ENCODE measurements at regions not wholly inside any gene's neighbourhood (a gene's known extent, or its start where the extent isn't known, plus 50 kb on each side); places are given as distances from the start of the nearest gene placed in this dataset.

DNA sequence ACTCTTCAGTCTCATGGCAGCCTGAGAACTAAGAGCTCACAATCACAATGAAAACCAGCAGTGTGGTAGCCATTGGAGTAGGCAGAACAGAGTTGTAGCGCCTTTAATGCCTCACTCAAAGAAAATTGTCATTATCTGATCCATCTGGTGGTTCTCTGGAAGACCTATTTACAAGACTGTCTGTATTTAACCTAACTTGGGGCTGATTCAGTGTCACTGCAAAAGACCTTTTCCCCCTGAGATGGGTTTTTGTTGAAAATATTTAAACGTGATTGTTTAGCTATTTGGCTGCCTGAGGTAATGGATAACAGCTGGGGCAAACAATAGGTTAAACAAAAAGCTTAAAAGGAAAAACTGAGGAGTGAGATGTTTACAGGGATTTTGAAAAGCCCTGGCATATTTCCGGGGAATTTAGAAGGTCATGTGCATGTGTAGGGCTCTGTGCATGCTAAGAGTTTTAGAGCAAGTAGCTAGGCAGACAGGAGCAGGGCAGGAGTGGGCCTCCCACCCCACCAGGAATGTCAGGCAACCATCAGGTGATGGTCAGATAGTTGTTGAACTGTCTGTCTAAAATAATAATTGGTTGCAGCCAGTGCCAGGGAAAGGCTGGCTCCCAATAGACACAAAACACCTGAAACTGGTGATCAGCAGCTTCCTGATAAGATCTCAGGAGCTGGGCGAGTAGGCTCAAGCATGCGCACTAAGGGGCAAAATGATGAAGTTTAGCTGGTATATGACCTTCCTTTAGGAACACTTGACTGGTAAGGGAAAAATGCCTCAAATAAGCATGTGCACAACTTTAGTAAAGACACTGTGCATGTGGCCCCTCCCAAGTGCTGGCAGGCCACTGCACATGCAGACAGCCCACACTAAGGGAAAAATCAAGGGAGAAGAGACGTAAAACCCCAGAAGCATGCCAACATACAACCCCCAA lies 70.8 kb upstream of the AKIRIN2 start:
- H3K4me3 ChIP-seq (ENCODE audit: low read depth, low read length, poor library complexity, severe bottlenecking): no peak overlapping the region
- H3K9me3 ChIP-seq (ENCODE audit: low read length): no peaks in the 10 kb centered on the region
- H4K20me1 ChIP-seq (ENCODE audit: insufficient read depth, low read length): no peaks in the 10 kb centered on the region
- no peak for DNase-seq (ENCODE audit: low spot score)
- BruUV-seq (replicated peaks): no TSS peak
- no peak overlapping the region for H3K4me2 ChIP-seq (ENCODE audit: low read length)
- no peak overlapping the region for H3K27ac ChIP-seq (ENCODE audit: low read depth, low read length, poor library complexity, severe bottlenecking)
- intact Hi-C loops (cut with micrococcal nuclease; ENCODE audit: unreplicated experiment): no loop called here
- TF ChIP-seq CTCF (conservative IDR thresholded peaks at IDR 0.05; ENCODE audit: low read length) (no peak), EZH2phosphoT487 (IDR thresholded peaks at IDR 0.05; ENCODE audit: borderline replicate concordance, low read depth, low read length) (no peak)
- H3K36me3 ChIP-seq (ENCODE audit: insufficient read depth, low read length): no peaks in the 10 kb centered on the region
- H3K9me2 ChIP-seq (ENCODE audit: insufficient read depth, low read length): no peaks in the 10 kb centered on the region
- ChIA-PET CTCF (ENCODE audit: unreplicated experiment) (interaction anchor here (0.5 kb wide), 2 partner anchors 16 to 76 kb away, joined by 3 read pairs; no protein-coding TSS in a partner anchor), POLR2A (interaction anchor here (0.6 to 3.5 kb wide), 15 partner anchors 8 to 119 kb away, joined by 3 to 17 read pairs (median 4); no protein-coding TSS in a partner anchor)
- no peaks in the 10 kb centered on the region for H3K79me2 ChIP-seq (ENCODE audit: insufficient read depth, low read depth, low read length)
- H3K4me1 ChIP-seq (ENCODE audit: insufficient read depth, low read length, poor library complexity, severe bottlenecking): no peaks in the 10 kb centered on the region
- peak overlapping the region; percentile 4 for H2AFZ ChIP-seq (ENCODE audit: low read length)

DNA sequence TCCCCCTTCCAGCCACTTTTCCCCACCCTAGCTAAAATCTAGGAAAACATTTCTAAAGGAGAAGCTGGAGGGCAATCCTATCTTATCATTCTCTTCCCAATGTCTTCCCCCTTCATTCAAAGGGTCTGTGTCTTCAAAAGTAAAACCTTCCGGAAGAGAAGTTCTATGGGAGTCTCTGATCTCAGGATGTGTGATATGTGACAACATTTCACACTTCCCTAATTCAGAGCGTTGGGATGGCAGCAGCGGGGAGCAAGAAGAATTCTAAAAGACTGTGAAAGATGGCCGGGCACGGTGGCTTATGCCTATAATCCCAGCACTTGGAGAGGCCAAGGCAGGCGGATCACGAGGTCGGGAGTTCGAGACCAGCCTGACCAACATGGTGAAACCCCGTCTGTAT lies 65.4 kb upstream of the AKIRIN2 start:
- Histone ChIP-seq H3K4me1 (ENCODE audit: insufficient read depth, low read length, poor library complexity, severe bottlenecking) (no peaks in the 10 kb centered on the region), H3K4me2 (ENCODE audit: low read length) (no peak overlapping the region), H2AFZ (ENCODE audit: low read length) (no peak overlapping the region), H3K4me3 (ENCODE audit: low read depth, low read length, poor library complexity, severe bottlenecking) (no peak overlapping the region), H3K9me2 (ENCODE audit: insufficient read depth, low read length) (no peaks in the 10 kb centered on the region), H3K9me3 (ENCODE audit: low read length) (no peaks in the 10 kb centered on the region), H4K20me1 (ENCODE audit: insufficient read depth, low read length) (no peaks in the 10 kb centered on the region), H3K36me3 (ENCODE audit: insufficient read depth, low read length) (no peaks in the 10 kb centered on the region), H3K79me2 (ENCODE audit: insufficient read depth, low read depth, low read length) (no peaks in the 10 kb centered on the region), H3K27ac (ENCODE audit: low read depth, low read length, poor library complexity, severe bottlenecking) (no peak overlapping the region)
- ChIA-PET POLR2A (interaction anchor here (0.8 to 1.5 kb wide), 2 partner anchors 9 to 58 kb away, joined by 3 to 6 read pairs; no protein-coding TSS in a partner anchor), CTCF (ENCODE audit: unreplicated experiment) (no interaction called here)
- TF ChIP-seq CTCF (conservative IDR thresholded peaks at IDR 0.05; ENCODE audit: low read length): no peak
- no TSS peak for BruUV-seq (replicated peaks)
- DNase-seq (ENCODE audit: low spot score): no peak
- intact Hi-C loops (cut with micrococcal nuclease; ENCODE audit: unreplicated experiment): no loop called here

GRCh38 chr6:87766211-87766610 lies 64.2 kb upstream of the AKIRIN2 start:
- no peaks in the 10 kb centered on the region for H3K4me1 ChIP-seq (ENCODE audit: insufficient read depth, low read length, poor library complexity, severe bottlenecking)

More at GRCh38 chr6:87766211-87766610, 64.2 kb upstream of the AKIRIN2 start:
- no peaks in the 10 kb centered on the region for H3K79me2 ChIP-seq (ENCODE audit: insufficient read depth, low read depth, low read length)
- TF ChIP-seq EZH2phosphoT487 (IDR thresholded peaks at IDR 0.05; ENCODE audit: borderline replicate concordance, low read depth, low read length) (no peak), CTCF (conservative IDR thresholded peaks at IDR 0.05; ENCODE audit: low read length) (no peak)
- intact Hi-C loops (cut with micrococcal nuclease; ENCODE audit: unreplicated experiment): no loop called here
- H3K9me3 ChIP-seq (ENCODE audit: low read length): no peaks in the 10 kb centered on the region
- H3K9me2 ChIP-seq (ENCODE audit: insufficient read depth, low read length): no peaks in the 10 kb centered on the region
- no peak overlapping the region for H2AFZ ChIP-seq (ENCODE audit: low read length)
- H3K27ac ChIP-seq (ENCODE audit: low read depth, low read length, poor library complexity, severe bottlenecking): no peak overlapping the region
- no peak overlapping the region for H3K4me2 ChIP-seq (ENCODE audit: low read length)
- H3K4me3 ChIP-seq (ENCODE audit: low read depth, low read length, poor library complexity, severe bottlenecking): no peak overlapping the region
- ChIA-PET POLR2A (interaction anchor here (0.6 to 1.4 kb wide), 3 partner anchors 9 to 66 kb away, joined by 4 to 7 read pairs (median 5); no protein-coding TSS in a partner anchor), CTCF (ENCODE audit: unreplicated experiment) (no interaction called here)
- no peak for DNase-seq (ENCODE audit: low spot score)
- no peaks in the 10 kb centered on the region for H4K20me1 ChIP-seq (ENCODE audit: insufficient read depth, low read length)
- H3K36me3 ChIP-seq (ENCODE audit: insufficient read depth, low read length): no peaks in the 10 kb centered on the region
- no TSS peak for BruUV-seq (replicated peaks)
